Glutamatergic neuron (in vitro differentiated cells): ENCODE measurements at regions not wholly inside any gene's neighbourhood (a gene's known extent, or its start where the extent isn't known, plus 50 kb on each side); places are given as distances from the start of the nearest gene placed in this dataset.

ENCODE experiments used
- DNase-seq: peaks from one replicate; pipeline ENCODE4 v3.0.0; 2022
- H3K27ac Mint-ChIP-seq: one replicate; pipeline ENCODE4 v1.8.0; 2020; ENCODE audit warnings: mild to moderate bottlenecking, mixed read lengths, inconsistent platforms; ENCODE audit not compliant: unreplicated experiment
- H3K27me3 Mint-ChIP-seq: one replicate; pipeline ENCODE4 v1.8.0; 2020; ENCODE audit warnings: mild to moderate bottlenecking, moderate library complexity, mixed read lengths, inconsistent platforms; ENCODE audit not compliant: unreplicated experiment
- H3K36me3 Mint-ChIP-seq: one replicate; pipeline ENCODE4 v1.8.0; 2020; ENCODE audit warnings: mild to moderate bottlenecking, mixed read lengths, inconsistent platforms; ENCODE audit not compliant: unreplicated experiment
- H3K4me1 Mint-ChIP-seq: one replicate; pipeline ENCODE4 v1.8.0; 2020; ENCODE audit warnings: mild to moderate bottlenecking, low read depth, mixed read lengths, inconsistent platforms; ENCODE audit not compliant: unreplicated experiment
- H3K4me3 Mint-ChIP-seq: one replicate; pipeline ENCODE4 v1.8.0; 2020; ENCODE audit warnings: mild to moderate bottlenecking, mixed read lengths, inconsistent platforms; ENCODE audit not compliant: unreplicated experiment
- H3K9me3 Mint-ChIP-seq: one replicate; pipeline ENCODE4 v1.8.0; 2020; ENCODE audit warnings: mild to moderate bottlenecking, moderate library complexity, mixed read lengths, inconsistent platforms; ENCODE audit not compliant: unreplicated experiment
- TF ChIP-seq, protein P1 (sequence below): fragments of 200-600 bp; sonication (generic); IDR thresholded peaks from one replicate; pipeline ENCODE4 v1.5.0; 2021; ENCODE audit not compliant: partially characterized antibody, unreplicated experiment

DNA sequence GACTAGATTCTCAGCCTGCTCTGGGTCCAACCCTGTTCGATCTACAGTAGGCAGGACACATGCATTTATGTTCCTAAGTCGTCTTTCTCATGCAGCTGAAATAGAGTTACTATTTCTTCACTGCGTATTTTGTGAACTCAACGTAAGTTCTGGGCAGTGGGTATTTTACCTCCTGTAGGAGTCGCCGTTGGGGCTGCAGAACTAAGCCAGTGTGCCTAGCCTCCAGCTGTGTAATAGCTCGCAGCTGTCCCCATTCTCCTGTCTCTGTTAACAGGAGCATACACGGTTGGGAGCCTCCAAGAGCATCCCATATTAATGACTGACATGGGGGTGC is 58.4 kb upstream of the HRH1 start:
- DNase-seq = no peak
- peaks cover 2% of the 10 kb centered on the region for H3K27me3 Mint-ChIP-seq
- peaks cover 4% of the 10 kb centered on the region for H3K36me3 Mint-ChIP-seq
- no peaks in the 10 kb centered on the region for H3K4me1 Mint-ChIP-seq
- no peak overlapping the region for H3K27ac Mint-ChIP-seq
- H3K4me3 Mint-ChIP-seq = no peak overlapping the region
- TF ChIP-seq, protein P1, sequence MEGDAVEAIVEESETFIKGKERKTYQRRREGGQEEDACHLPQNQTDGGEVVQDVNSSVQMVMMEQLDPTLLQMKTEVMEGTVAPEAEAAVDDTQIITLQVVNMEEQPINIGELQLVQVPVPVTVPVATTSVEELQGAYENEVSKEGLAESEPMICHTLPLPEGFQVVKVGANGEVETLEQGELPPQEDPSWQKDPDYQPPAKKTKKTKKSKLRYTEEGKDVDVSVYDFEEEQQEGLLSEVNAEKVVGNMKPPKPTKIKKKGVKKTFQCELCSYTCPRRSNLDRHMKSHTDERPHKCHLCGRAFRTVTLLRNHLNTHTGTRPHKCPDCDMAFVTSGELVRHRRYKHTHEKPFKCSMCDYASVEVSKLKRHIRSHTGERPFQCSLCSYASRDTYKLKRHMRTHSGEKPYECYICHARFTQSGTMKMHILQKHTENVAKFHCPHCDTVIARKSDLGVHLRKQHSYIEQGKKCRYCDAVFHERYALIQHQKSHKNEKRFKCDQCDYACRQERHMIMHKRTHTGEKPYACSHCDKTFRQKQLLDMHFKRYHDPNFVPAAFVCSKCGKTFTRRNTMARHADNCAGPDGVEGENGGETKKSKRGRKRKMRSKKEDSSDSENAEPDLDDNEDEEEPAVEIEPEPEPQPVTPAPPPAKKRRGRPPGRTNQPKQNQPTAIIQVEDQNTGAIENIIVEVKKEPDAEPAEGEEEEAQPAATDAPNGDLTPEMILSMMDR = no peak
- peaks cover 3% of the 10 kb centered on the region for H3K9me3 Mint-ChIP-seq

DNA sequence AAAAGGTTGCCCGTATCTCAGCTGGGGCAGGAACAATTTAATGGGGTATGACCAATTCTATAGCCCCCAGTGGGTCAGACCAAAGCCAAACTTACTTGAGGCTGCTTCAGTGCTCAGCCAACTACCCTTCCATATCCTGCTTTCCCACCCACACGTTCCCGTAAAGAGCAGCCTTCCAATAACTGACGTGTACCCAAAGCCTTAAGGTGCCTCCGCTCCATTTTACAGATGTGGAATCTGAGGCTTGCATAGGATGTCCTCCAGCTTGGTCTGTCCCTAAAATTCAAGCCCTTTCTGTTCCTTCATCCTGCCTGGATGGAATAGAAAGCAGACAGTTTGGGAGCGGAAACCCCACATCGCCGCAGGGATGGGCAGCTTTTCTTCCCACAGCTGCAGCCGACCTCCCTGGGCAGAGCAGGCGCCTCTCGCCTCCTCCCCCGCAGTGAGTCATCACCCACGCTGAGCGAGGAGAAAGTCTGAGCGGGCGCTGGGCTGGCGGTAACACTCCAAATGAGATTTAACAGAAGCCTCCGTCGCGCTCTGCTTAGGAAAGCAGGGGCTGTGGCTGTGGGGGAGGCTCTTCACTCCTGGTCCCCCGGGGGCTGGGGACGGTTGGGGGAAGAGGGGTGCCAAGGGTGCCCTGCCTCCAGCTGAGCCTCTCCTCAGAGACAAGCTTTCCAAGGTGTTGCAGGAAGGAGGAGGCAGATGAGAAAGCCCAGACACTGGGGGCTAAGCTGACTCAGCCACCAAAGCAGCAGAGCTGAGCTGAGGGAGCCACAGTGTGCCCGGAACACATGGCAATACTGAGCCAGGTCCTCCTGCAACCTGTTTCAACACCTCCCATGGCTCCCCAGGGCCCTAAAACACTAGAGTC is 57.8 kb upstream of the HRH1 start:
- no peak overlapping the region for H3K4me3 Mint-ChIP-seq
- H3K4me1 Mint-ChIP-seq = no peaks in the 10 kb centered on the region
- H3K27ac Mint-ChIP-seq = no peak overlapping the region
- peak; percentile 55 for DNase-seq
- TF ChIP-seq, protein P1 = no peak
- H3K27me3 Mint-ChIP-seq = peaks cover 2% of the 10 kb centered on the region
- peaks cover 4% of the 10 kb centered on the region for H3K36me3 Mint-ChIP-seq
- peaks cover 3% of the 10 kb centered on the region for H3K9me3 Mint-ChIP-seq

DNA sequence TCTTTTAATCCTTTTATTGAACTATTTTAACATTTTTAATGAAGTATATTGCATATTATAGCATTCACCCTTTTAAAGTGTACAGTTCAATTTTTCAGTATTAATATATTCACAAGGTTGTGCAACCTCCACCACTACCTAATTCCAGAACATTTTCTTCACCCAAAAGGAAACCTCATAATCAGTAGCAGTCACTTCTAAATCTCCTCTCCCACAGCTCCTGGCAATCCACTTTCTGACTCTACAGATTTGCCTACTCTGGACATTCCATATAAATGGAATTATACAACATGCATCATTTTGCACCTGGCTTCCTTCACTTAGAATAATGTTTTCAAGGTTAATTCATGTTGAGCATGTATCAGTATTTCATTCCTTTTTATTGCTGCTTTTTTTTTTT is 55.0 kb upstream of the HRH1 start:
- DNase-seq = no peak
- peaks cover 4% of the 10 kb centered on the region for H3K36me3 Mint-ChIP-seq
- H3K27me3 Mint-ChIP-seq = no peaks in the 10 kb centered on the region
- no peak overlapping the region for H3K27ac Mint-ChIP-seq
- no peaks in the 10 kb centered on the region for H3K4me1 Mint-ChIP-seq
- H3K4me3 Mint-ChIP-seq = no peak overlapping the region
- TF ChIP-seq, protein P1 = no peak
- H3K9me3 Mint-ChIP-seq = no peaks in the 10 kb centered on the region
